DND-41 (cell line): ENCODE measurements at regions not wholly inside any gene's neighbourhood (a gene's known extent, or its start where the extent isn't known, plus 50 kb on each side); places are given as distances from the start of the nearest gene placed in this dataset.

Source experiments
- CTCF ChIP-seq: IDR thresholded peaks from 2 replicates; pipeline ENCODE4 v1.5.1; 2012; ENCODE audit warnings: borderline replicate concordance, low read length, moderate library complexity, mild to moderate bottlenecking; ENCODE audit not compliant: poor library complexity, severe bottlenecking; ENCODE audit errors: extremely low read depth
- EZH2 ChIP-seq: IDR thresholded peaks from 3 replicates; pipeline ENCODE4 v1.6.1; 2012; ENCODE audit warnings: borderline replicate concordance, low read depth, mild to moderate bottlenecking, moderate library complexity, low read length, inconsistent platforms; ENCODE audit not compliant: severe bottlenecking

DNA sequence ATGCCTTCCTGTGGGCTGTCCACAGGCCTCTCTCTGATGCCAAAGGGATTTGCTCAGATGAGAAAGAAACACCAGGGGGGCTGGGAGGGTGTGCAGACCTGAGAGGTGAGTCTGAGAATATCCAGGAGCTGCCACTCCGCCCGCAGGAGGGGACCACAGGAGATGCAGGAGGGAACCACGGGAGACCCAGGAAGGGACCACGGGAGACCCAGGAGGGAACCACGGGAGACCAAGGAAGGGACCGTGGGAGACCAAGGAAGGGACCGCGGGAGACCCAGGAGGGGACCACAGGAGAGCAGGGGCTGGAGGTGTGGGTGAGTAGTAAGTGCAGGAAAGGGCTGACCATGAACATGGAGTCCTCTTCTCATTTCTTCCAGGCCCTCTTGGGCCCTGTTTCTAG is 74.6 kb upstream of the SFSWAP start:
- TF ChIP-seq CTCF (no peak), EZH2 (no peak)
